ENCODE measurements at regions not wholly inside any gene's neighbourhood (a gene's known extent, or its start where the extent isn't known, plus 50 kb on each side); places are given as distances from the start of the nearest gene placed in this dataset.

DNA sequence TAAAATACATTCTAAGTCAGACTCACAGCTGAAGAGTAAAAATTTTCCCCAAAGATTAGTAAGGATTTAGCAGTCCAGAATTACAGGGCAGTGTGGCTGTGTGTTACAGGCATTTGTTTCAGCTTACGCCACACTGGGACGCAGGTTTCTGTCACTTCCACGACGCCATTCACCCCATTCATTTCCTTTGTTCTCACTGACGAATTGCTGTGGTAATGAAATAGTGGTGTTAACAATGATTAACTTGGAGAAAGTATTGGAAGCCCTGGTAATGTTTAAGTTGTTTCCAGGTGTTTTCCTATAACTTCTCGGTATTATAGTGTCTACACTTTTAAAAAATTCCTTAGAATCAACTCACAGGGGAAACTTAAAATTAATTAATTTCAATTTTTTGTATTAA lies 370.9 kb downstream of the SH2D4B start:
- H3K4me3 Mint-ChIP-seq (ENCODE audit: unreplicated experiment): no peak overlapping the region
- no peaks in the 10 kb centered on the region for H3K4me1 Mint-ChIP-seq (ENCODE audit: low read depth, unreplicated experiment)
- Histone ChIP-seq H3K9ac (ENCODE audit: low read length) (no peak overlapping the region), H3K4me3 (ENCODE audit: insufficient read depth, low read depth, low read length) (no peak overlapping the region), H2AFZ (ENCODE audit: low read depth, low read length) (no peak overlapping the region), H3K79me2 (ENCODE audit: insufficient read depth, low read length) (no peaks in the 10 kb centered on the region), H3K4me1 (ENCODE audit: insufficient read depth, low read length) (no peaks in the 10 kb centered on the region), H3K9me3 (ENCODE audit: insufficient read depth, low read depth, low read length) (no peaks in the 10 kb centered on the region), H3K27ac (ENCODE audit: low read depth, low read length) (no peak overlapping the region), H4K20me1 (ENCODE audit: insufficient read depth, low read length) (no peaks in the 10 kb centered on the region), H3K36me3 (ENCODE audit: insufficient read depth, low read length) (no peaks in the 10 kb centered on the region), H3K27me3 (ENCODE audit: insufficient read depth, low read length) (no peaks in the 10 kb centered on the region), H3K4me2 (ENCODE audit: low read length) (no peak overlapping the region)
- no peaks in the 10 kb centered on the region for H3K36me3 Mint-ChIP-seq (ENCODE audit: low read depth, unreplicated experiment)
- FAIRE-seq (no peak), DNase-seq (ENCODE audit: low read depth) (no peak)
- peaks cover 2% of the 10 kb centered on the region for H3K9me3 Mint-ChIP-seq (ENCODE audit: unreplicated experiment)
- H3K27ac Mint-ChIP-seq (ENCODE audit: unreplicated experiment): no peak overlapping the region
- H3K27me3 Mint-ChIP-seq (ENCODE audit: low read depth, unreplicated experiment): no peaks in the 10 kb centered on the region
- TF ChIP-seq EZH2 (IDR thresholded peaks at IDR 0.05; ENCODE audit: insufficient read depth, low read length): no peak
- TF ChIP-seq, protein P1, sequence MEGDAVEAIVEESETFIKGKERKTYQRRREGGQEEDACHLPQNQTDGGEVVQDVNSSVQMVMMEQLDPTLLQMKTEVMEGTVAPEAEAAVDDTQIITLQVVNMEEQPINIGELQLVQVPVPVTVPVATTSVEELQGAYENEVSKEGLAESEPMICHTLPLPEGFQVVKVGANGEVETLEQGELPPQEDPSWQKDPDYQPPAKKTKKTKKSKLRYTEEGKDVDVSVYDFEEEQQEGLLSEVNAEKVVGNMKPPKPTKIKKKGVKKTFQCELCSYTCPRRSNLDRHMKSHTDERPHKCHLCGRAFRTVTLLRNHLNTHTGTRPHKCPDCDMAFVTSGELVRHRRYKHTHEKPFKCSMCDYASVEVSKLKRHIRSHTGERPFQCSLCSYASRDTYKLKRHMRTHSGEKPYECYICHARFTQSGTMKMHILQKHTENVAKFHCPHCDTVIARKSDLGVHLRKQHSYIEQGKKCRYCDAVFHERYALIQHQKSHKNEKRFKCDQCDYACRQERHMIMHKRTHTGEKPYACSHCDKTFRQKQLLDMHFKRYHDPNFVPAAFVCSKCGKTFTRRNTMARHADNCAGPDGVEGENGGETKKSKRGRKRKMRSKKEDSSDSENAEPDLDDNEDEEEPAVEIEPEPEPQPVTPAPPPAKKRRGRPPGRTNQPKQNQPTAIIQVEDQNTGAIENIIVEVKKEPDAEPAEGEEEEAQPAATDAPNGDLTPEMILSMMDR (IDR thresholded peaks at IDR 0.05; ENCODE audit: insufficient read depth, low read depth, low read length): no peak

DNA sequence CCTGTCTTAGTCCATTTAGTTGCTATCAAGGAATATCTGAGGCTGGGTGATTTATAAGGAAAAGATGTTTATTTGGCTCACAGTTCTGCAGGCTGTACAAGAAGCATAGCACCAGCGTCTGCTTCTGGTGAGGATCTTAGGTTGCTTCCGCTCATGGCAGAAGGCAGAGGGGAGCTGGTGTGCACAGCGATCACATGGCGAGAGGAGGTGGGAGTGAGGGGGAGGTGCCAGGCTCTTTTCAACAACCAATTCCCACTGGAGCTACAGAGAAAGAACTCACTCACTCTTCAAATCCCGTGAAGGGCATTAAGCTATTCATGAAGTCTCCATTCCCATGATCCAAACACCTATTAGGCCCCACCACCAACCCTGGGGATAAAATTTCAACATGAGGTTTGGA lies 371.6 kb downstream of the SH2D4B start:
- Mint-ChIP-seq H3K4me1 (ENCODE audit: low read depth, unreplicated experiment) (no peaks in the 10 kb centered on the region), H3K36me3 (ENCODE audit: low read depth, unreplicated experiment) (no peaks in the 10 kb centered on the region), H3K9me3 (ENCODE audit: unreplicated experiment) (peaks cover 2% of the 10 kb centered on the region), H3K27me3 (ENCODE audit: low read depth, unreplicated experiment) (no peaks in the 10 kb centered on the region), H3K27ac (ENCODE audit: unreplicated experiment) (no peak overlapping the region), H3K4me3 (ENCODE audit: unreplicated experiment) (no peak overlapping the region)
- TF ChIP-seq, protein P1 (IDR thresholded peaks at IDR 0.05; ENCODE audit: insufficient read depth, low read depth, low read length): no peak
- no peak for TF ChIP-seq EZH2 (IDR thresholded peaks at IDR 0.05; ENCODE audit: insufficient read depth, low read length)
- Histone ChIP-seq H3K79me2 (ENCODE audit: insufficient read depth, low read length) (no peaks in the 10 kb centered on the region), H3K4me3 (ENCODE audit: insufficient read depth, low read depth, low read length) (no peak overlapping the region), H3K27me3 (ENCODE audit: insufficient read depth, low read length) (no peaks in the 10 kb centered on the region), H3K9me3 (ENCODE audit: insufficient read depth, low read depth, low read length) (no peaks in the 10 kb centered on the region), H2AFZ (ENCODE audit: low read depth, low read length) (no peak overlapping the region), H4K20me1 (ENCODE audit: insufficient read depth, low read length) (no peaks in the 10 kb centered on the region), H3K9ac (ENCODE audit: low read length) (no peak overlapping the region), H3K27ac (ENCODE audit: low read depth, low read length) (no peak overlapping the region), H3K4me2 (ENCODE audit: low read length) (no peak overlapping the region), H3K36me3 (ENCODE audit: insufficient read depth, low read length) (no peaks in the 10 kb centered on the region), H3K4me1 (ENCODE audit: insufficient read depth, low read length) (no peaks in the 10 kb centered on the region)
- FAIRE-seq: no peak
- no peak for DNase-seq (ENCODE audit: low read depth)

DNA sequence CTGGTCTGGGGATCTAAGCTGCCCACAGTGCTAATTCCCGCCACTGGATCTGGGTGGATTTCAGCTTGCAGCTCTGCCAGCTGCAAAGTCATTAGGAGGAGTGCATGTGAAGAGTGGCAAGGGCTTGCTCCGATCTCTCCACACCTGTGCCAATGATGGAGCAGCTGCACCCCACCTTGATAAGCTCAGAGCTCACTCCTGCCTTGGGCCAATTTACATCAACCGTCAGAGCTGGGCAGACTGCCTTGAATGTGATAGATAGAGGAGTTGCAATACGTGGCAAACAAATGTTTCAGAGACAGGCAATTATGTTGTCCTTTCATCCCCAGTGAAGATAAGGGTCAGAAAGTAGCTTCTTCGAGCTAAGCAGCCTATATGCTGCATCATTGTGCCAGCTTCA lies 379.9 kb downstream of the SH2D4B start:
- Histone ChIP-seq H3K27me3 (ENCODE audit: insufficient read depth, low read length) (no peaks in the 10 kb centered on the region), H3K27ac (ENCODE audit: low read depth, low read length) (no peak overlapping the region), H3K79me2 (ENCODE audit: insufficient read depth, low read length) (no peaks in the 10 kb centered on the region), H3K9ac (ENCODE audit: low read length) (no peak overlapping the region), H3K4me1 (ENCODE audit: insufficient read depth, low read length) (no peaks in the 10 kb centered on the region), H3K4me3 (ENCODE audit: insufficient read depth, low read depth, low read length) (no peak overlapping the region), H4K20me1 (ENCODE audit: insufficient read depth, low read length) (no peaks in the 10 kb centered on the region), H3K4me2 (ENCODE audit: low read length) (no peak overlapping the region), H3K36me3 (ENCODE audit: insufficient read depth, low read length) (no peaks in the 10 kb centered on the region), H2AFZ (ENCODE audit: low read depth, low read length) (no peak overlapping the region), H3K9me3 (ENCODE audit: insufficient read depth, low read depth, low read length) (no peaks in the 10 kb centered on the region)
- Mint-ChIP-seq H3K27ac (ENCODE audit: unreplicated experiment) (no peak overlapping the region), H3K4me1 (ENCODE audit: low read depth, unreplicated experiment) (no peaks in the 10 kb centered on the region), H3K36me3 (ENCODE audit: low read depth, unreplicated experiment) (no peaks in the 10 kb centered on the region), H3K9me3 (ENCODE audit: unreplicated experiment) (no peaks in the 10 kb centered on the region), H3K4me3 (ENCODE audit: unreplicated experiment) (no peak overlapping the region), H3K27me3 (ENCODE audit: low read depth, unreplicated experiment) (no peaks in the 10 kb centered on the region)
- FAIRE-seq (no peak), DNase-seq (ENCODE audit: low read depth) (no peak)
- TF ChIP-seq, protein P1 (IDR thresholded peaks at IDR 0.05; ENCODE audit: insufficient read depth, low read depth, low read length): no peak
- TF ChIP-seq EZH2 (IDR thresholded peaks at IDR 0.05; ENCODE audit: insufficient read depth, low read length): no peak

Measured in astrocyte (in vitro differentiated cells and primary cell).